PFSK-1 (cell line): ENCODE measurements at regions not wholly inside any gene's neighbourhood (a gene's known extent, or its start where the extent isn't known, plus 50 kb on each side); places are given as distances from the start of the nearest gene placed in this dataset.

Experiments used
- FOXP2 ChIP-seq: optimal IDR thresholded peaks from 2 replicates; pipeline ENCODE3; 2011; ENCODE audit warnings: borderline replicate concordance, control low read depth, inconsistent platforms; ENCODE audit not compliant: insufficient read depth; ENCODE audit errors: extremely low read length, extremely low read depth
- POLR2AphosphoS5 ChIP-seq: IDR thresholded peaks from 2 replicates; pipeline ENCODE4 v1.6.1; 2012; ENCODE audit warnings: low read depth, mild to moderate bottlenecking, control low read depth, low read length, moderate library complexity
- SIN3A ChIP-seq: IDR thresholded peaks from 2 replicates; pipeline ENCODE4 v1.6.1; 2012; ENCODE audit warnings: mild to moderate bottlenecking, low read length, moderate library complexity, borderline replicate concordance; ENCODE audit not compliant: insufficient read depth
- TAF1 ChIP-seq: IDR thresholded peaks from 2 replicates; pipeline ENCODE4 v1.6.1; 2012; ENCODE audit warnings: low read length, control low read depth, borderline replicate concordance; ENCODE audit not compliant: insufficient read depth
- TF ChIP-seq, protein P1 (sequence below), 2 experiments: IDR thresholded peaks; 2 replicates each; pipeline versions ENCODE4 v1.6.1 to v1.8.0; 2011 to 2012; ENCODE audit warnings: low read depth in 2 of 2, low read length in 2 of 2, control low read depth in 1 of 2, inconsistent platforms in 1 of 2, mild to moderate bottlenecking in 1 of 2, moderate library complexity in 1 of 2; ENCODE audit not compliant: insufficient read depth in 1 of 2

DNA sequence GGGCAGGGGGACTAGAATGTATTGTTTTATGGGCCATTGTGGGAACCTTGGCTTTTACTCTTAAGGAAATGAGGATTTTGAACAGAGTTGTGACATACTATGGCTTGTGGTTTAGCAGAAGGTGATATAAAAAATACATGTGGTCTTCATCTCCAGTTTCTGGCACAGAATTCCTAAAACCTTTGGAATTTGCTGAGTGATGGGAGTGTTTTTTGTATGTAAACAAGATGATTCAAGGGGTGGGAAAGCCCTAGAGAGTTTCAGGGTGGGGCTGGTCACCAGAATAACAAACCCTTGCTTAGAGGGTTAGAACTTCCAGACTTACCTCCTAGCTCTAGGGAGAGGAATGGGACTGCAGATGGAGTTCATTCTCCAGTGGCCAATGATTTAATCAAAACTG is 316.1 kb downstream of the PHKB start:
- TF ChIP-seq, protein P1, sequence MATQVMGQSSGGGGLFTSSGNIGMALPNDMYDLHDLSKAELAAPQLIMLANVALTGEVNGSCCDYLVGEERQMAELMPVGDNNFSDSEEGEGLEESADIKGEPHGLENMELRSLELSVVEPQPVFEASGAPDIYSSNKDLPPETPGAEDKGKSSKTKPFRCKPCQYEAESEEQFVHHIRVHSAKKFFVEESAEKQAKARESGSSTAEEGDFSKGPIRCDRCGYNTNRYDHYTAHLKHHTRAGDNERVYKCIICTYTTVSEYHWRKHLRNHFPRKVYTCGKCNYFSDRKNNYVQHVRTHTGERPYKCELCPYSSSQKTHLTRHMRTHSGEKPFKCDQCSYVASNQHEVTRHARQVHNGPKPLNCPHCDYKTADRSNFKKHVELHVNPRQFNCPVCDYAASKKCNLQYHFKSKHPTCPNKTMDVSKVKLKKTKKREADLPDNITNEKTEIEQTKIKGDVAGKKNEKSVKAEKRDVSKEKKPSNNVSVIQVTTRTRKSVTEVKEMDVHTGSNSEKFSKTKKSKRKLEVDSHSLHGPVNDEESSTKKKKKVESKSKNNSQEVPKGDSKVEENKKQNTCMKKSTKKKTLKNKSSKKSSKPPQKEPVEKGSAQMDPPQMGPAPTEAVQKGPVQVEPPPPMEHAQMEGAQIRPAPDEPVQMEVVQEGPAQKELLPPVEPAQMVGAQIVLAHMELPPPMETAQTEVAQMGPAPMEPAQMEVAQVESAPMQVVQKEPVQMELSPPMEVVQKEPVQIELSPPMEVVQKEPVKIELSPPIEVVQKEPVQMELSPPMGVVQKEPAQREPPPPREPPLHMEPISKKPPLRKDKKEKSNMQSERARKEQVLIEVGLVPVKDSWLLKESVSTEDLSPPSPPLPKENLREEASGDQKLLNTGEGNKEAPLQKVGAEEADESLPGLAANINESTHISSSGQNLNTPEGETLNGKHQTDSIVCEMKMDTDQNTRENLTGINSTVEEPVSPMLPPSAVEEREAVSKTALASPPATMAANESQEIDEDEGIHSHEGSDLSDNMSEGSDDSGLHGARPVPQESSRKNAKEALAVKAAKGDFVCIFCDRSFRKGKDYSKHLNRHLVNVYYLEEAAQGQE (IDR thresholded peaks at IDR 0.05; ENCODE audit: insufficient read depth in 1 of 2, low read depth in 2 of 2, low read length in 2 of 2): no peak
- TF ChIP-seq POLR2AphosphoS5 (no peak), FOXP2 (no peak), TAF1 (no peak), SIN3A (no peak)

DNA sequence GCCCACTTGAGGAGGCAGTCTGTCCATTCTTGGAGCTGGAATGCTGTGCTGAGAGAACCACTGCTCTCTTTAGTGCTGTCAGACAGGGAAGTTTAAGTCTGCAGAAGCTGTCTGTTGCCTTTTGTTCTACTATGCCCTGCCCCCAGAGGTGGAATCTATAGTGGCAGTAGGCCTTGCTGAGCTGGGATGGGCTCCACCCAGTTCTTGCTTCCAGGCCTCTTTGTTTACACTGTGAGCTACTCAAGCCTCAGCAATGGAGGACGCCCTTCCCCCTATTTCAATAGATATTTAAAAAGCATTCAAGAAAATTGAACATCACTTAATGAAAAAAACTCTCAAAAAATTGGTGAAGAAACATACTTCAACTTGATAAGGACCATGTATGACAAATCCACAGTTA is 313.5 kb downstream of the PHKB start:
- TF ChIP-seq, protein P1 (IDR thresholded peaks at IDR 0.05; ENCODE audit: insufficient read depth in 1 of 2, low read depth in 2 of 2, low read length in 2 of 2): no peak
- no peak for TF ChIP-seq TAF1
- TF ChIP-seq POLR2AphosphoS5: no peak
- no peak for TF ChIP-seq SIN3A
- no peak for TF ChIP-seq FOXP2

DNA sequence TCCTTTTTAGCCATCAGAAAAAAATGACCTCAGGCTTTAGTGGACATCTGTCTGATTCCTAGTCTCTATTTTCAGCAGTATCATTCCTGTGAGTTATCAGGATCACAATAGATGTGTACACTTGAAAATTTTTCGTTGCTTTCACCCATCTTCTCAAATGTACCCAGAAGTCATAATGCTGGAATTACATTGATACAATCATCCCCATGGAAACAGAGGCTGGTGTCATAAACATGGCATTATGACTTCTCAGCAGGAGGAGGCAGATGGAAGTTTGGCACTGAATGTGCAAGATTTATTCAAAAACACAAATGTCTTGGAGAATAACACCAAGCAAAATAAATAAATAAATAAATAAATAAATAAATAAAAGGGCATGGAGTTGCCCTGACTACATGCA is 292.5 kb downstream of the PHKB start:
- no peak for TF ChIP-seq TAF1
- no peak for TF ChIP-seq SIN3A
- TF ChIP-seq POLR2AphosphoS5: no peak
- TF ChIP-seq, protein P1 (IDR thresholded peaks at IDR 0.05; ENCODE audit: insufficient read depth in 1 of 2, low read depth in 2 of 2, low read length in 2 of 2): no peak
- TF ChIP-seq FOXP2: no peak
